HepG2 (cell line): ENCODE measurements at regions not wholly inside any gene's neighbourhood (a gene's known extent, or its start where the extent isn't known, plus 50 kb on each side); places are given as distances from the start of the nearest gene placed in this dataset.

Experiments
- ATAC-seq: fragments of 200-7000 bp; cut with Tn5 transposase; 3 replicates; pipeline ENCODE4 v1.9.1; 2020; ENCODE audit warnings: mild to moderate bottlenecking, moderate library complexity
- BruUV-seq: library from RNA; stranded (reverse); fragments of 400-500 nt; replicated peaks from 2 replicates; lab custom pipeline; 2021; lab: Mats Ljungman, UMichigan
- CTCF ChIA-PET: fragments of 300-600 bp; formaldehyde crosslinking; extraction: SDS; loops from one replicate; lab custom pipeline; 2021; ENCODE audit warnings: low total read pairs, inconsistent platforms, low intra/inter-chr PET ratio; lab: Yijun Ruan, JAX
- POLR2A ChIA-PET: fragments of 350-600 bp; sonication (Branson Sonifier 250); formaldehyde crosslinking; loops from one replicate; lab custom pipeline; 2020; ENCODE audit warnings: antibody characterized with exemption, inconsistent platforms; lab: Yijun Ruan, JAX
- DNase-seq: peaks from one replicate; pipeline ENCODE4 v3.0.0-alpha.2; 2015; ENCODE audit warnings: low spot score
- FAIRE-seq: peaks from 3 replicates; lab custom pipeline; 2011; peaks lifted over from hg19 to GRCh38; lab: Jason Lieb, UNC
- H2AFZ ChIP-seq: one replicate; pipeline ENCODE4 v1.6.1; 2011; ENCODE audit warnings: low read length, inconsistent platforms
- H3K27ac ChIP-seq: fragments of 300-600 bp; 3 replicates; pipeline ENCODE4 v1.8.0; 2011; ENCODE audit warnings: mixed run types, mild to moderate bottlenecking, mixed read lengths, low read length, inconsistent platforms; ENCODE audit not compliant: insufficient read depth; ENCODE audit errors: extremely low read length
- H3K27me3 ChIP-seq, 2 experiments: fragments of 200-600 bp in 1 of 2; 2 replicates in 1 of 2; 3 replicates in 1 of 2; pipeline versions ENCODE4 v1.6.0 to v1.8.0; 2011; ENCODE audit warnings: low read length in 2 of 2, mild to moderate bottlenecking in 2 of 2, moderate library complexity in 2 of 2, inconsistent platforms in 1 of 2; ENCODE audit not compliant: insufficient read depth in 2 of 2, control insufficient read depth in 1 of 2
- H3K36me3 ChIP-seq, 2 experiments: fragments of 200-600 bp in 1 of 2; replicated peaks in 1 of 2; 2 replicates in 1 of 2; 3 replicates in 1 of 2; pipeline versions ENCODE4 v1.5.1 to v1.8.0; 2011; ENCODE audit warnings: low read length in 2 of 2, inconsistent platforms in 1 of 2; ENCODE audit not compliant: insufficient read depth in 2 of 2, control insufficient read depth in 1 of 2
- H3K4me1 ChIP-seq: 2 replicates; pipeline ENCODE4 v1.5.1; 2012; ENCODE audit warnings: low read length, inconsistent platforms; ENCODE audit not compliant: insufficient read depth
- H3K4me2 ChIP-seq: 2 replicates; pipeline ENCODE4 v1.6.0; 2011; ENCODE audit warnings: low read depth, low read length, inconsistent platforms
- H3K4me3 ChIP-seq, 3 experiments: fragments of 200-600 bp in 1 of 3; sonication (generic), shearing (Covaris generic) in 1 of 3; replicated peaks in 1 of 3; 2 replicates each; pipeline ENCODE4 v1.5.1; 2011 to 2016; ENCODE audit warnings: low read length in 3 of 3, inconsistent platforms in 2 of 3, low read depth in 2 of 3, mild to moderate bottlenecking in 2 of 3, control low read depth in 1 of 3, mixed read lengths in 1 of 3; ENCODE audit not compliant: insufficient read depth in 1 of 3
- H3K79me2 ChIP-seq: one replicate; pipeline ENCODE4 v1.6.1; 2011; ENCODE audit warnings: low read length, inconsistent platforms; ENCODE audit not compliant: insufficient read depth
- H3K9ac ChIP-seq: 2 replicates; pipeline ENCODE4 v1.6.0; 2011; ENCODE audit warnings: mild to moderate bottlenecking, low read depth, low read length, inconsistent platforms; ENCODE audit not compliant: insufficient read depth
- H3K9me3 ChIP-seq: 2 replicates; pipeline ENCODE4 v1.5.1; 2012; ENCODE audit warnings: mild to moderate bottlenecking, low read length
- H4K20me1 ChIP-seq: 2 replicates; pipeline ENCODE4 v1.6.0; 2011; ENCODE audit warnings: inconsistent platforms, mild to moderate bottlenecking, low read length, moderate library complexity; ENCODE audit not compliant: insufficient read depth
- GATA4 ChIP-seq: sonication (generic); IDR thresholded peaks from 2 replicates; pipeline ENCODE4 v1.6.1; 2016; ENCODE audit warnings: antibody characterized with exemption, low read depth, borderline replicate concordance
- HNRNPL ChIP-seq: fragments of 200-400 bp; formaldehyde crosslinking; IDR thresholded peaks from 2 replicates; pipeline ENCODE4 v1.6.1; 2017; ENCODE audit warnings: mild to moderate bottlenecking, low read depth, low read length
- NFYB ChIP-seq: sonication (generic); formaldehyde crosslinking; IDR thresholded peaks from 2 replicates; pipeline ENCODE4 v1.4.0; 2020; ENCODE audit warnings: missing genetic modification reagents
- NR3C1 ChIP-seq: sonication (generic); formaldehyde crosslinking; IDR thresholded peaks from 2 replicates; pipeline ENCODE4 v1.4.0; 2020; ENCODE audit warnings: missing genetic modification reagents
- REL ChIP-seq: sonication (generic); formaldehyde crosslinking; conservative IDR thresholded peaks from 2 replicates; pipeline ENCODE4 v1.8.0; 2022; ENCODE audit warnings: mild to moderate bottlenecking, missing genetic modification reagents, moderate library complexity
- SP5 ChIP-seq: IDR thresholded peaks from 2 replicates; pipeline ENCODE4 v1.6.1; 2016; ENCODE audit warnings: low read depth, borderline replicate concordance
- TGIF2 ChIP-seq: IDR thresholded peaks from 2 replicates; pipeline ENCODE4 v1.6.1; 2016; ENCODE audit warnings: control low read depth, missing compliant biosample characterization
- ZNF484 ChIP-seq: sonication (generic); formaldehyde crosslinking; IDR thresholded peaks from 2 replicates; pipeline ENCODE4 v1.5.1; 2020; ENCODE audit warnings: mild to moderate bottlenecking, low read depth, missing genetic modification reagents, borderline replicate concordance
- WGBS: methylation state at CpG from one replicate; pipeline ENCODE4 v1.1.6; 2017; ENCODE audit warnings: low lambda C conversion rate; 5-methylcytosine and 5-hydroxymethylcytosine counted together
- in situ Hi-C: cut with HindIII; loops from 2 replicates; pipeline ENCODE4 v1.10.0; 2017; ENCODE audit warnings: low pct_unique_long_range_greater_than_20kb; ENCODE audit not compliant: extremely low pct_ligation_motif_present
- intact Hi-C: fragments of 100-400 bp; cut with micrococcal nuclease; formaldehyde crosslinking; loops from one replicate; pipeline ENCODE4 v1.10.0; 2022; ENCODE audit not compliant: unreplicated experiment
- TF ChIP-seq, protein P1 (sequence below): sonication (generic); formaldehyde crosslinking; IDR thresholded peaks from 2 replicates; pipeline ENCODE4 v1.5.1; 2020; ENCODE audit warnings: missing genetic modification reagents, mild to moderate bottlenecking, borderline replicate concordance
- TF ChIP-seq, protein P2 (sequence below): sonication (generic); formaldehyde crosslinking; IDR thresholded peaks from 2 replicates; pipeline ENCODE4 v1.9.0; 2022; ENCODE audit warnings: low read depth, missing genetic modification reagents

DNA sequence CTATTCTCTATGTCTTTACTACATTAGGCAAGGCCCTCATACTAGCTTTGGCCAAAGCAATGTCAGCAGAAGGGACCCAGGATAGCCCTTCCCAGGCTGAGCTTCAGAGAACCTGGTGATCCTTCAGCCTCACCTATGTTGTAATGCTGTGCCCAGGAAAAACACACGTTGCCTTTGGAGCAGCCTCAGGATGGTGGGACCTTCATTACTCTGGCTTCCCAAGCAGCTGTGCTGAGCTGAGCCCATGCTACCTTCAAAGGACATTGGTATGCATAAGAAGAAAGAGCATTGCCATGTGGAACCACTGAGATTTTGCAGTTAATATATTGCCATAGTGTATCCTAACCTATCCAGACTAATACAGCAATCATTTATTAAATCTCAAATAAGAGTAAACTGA, 756.4 kb upstream of the ID2 start:
- TF ChIP-seq, protein P1, sequence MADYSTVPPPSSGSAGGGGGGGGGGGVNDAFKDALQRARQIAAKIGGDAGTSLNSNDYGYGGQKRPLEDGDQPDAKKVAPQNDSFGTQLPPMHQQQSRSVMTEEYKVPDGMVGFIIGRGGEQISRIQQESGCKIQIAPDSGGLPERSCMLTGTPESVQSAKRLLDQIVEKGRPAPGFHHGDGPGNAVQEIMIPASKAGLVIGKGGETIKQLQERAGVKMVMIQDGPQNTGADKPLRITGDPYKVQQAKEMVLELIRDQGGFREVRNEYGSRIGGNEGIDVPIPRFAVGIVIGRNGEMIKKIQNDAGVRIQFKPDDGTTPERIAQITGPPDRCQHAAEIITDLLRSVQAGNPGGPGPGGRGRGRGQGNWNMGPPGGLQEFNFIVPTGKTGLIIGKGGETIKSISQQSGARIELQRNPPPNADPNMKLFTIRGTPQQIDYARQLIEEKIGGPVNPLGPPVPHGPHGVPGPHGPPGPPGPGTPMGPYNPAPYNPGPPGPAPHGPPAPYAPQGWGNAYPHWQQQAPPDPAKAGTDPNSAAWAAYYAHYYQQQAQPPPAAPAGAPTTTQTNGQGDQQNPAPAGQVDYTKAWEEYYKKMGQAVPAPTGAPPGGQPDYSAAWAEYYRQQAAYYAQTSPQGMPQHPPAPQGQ: no peak
- TF ChIP-seq, protein P2, sequence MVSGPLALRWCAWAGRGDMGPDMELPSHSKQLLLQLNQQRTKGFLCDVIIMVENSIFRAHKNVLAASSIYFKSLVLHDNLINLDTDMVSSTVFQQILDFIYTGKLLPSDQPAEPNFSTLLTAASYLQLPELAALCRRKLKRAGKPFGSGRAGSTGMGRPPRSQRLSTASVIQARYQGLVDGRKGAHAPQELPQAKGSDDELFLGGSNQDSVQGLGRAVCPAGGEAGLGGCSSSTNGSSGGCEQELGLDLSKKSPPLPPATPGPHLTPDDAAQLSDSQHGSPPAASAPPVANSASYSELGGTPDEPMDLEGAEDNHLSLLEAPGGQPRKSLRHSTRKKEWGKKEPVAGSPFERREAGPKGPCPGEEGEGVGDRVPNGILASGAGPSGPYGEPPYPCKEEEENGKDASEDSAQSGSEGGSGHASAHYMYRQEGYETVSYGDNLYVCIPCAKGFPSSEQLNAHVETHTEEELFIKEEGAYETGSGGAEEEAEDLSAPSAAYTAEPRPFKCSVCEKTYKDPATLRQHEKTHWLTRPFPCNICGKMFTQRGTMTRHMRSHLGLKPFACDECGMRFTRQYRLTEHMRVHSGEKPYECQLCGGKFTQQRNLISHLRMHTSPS (CRISPR knock-in tag): no peak
- TF ChIP-seq REL (no peak), TGIF2 (CRISPR knock-in tag) (no peak), GATA4 (no peak), NR3C1 (CRISPR knock-in tag) (no peak), HNRNPL (no peak), ZNF484 (CRISPR knock-in tag) (no peak), SP5 (CRISPR knock-in tag) (no peak), NFYB (CRISPR knock-in tag) (no peak)
- Histone ChIP-seq H2AFZ (no peak overlapping the region), H3K4me1 (no peaks in the 10 kb centered on the region), H3K4me2 (no peak overlapping the region), H3K79me2 (no peaks in the 10 kb centered on the region), H3K27me3 (no peaks in the 10 kb centered on the region), H3K9me3 (no peaks in the 10 kb centered on the region), H3K9ac (no peak overlapping the region), H3K36me3 (no peaks in the 10 kb centered on the region), H4K20me1 (no peaks in the 10 kb centered on the region), H3K27ac (no peak overlapping the region), H3K4me3 (no peak overlapping the region)
- FAIRE-seq (no peak), DNase-seq (no peak), ATAC-seq (no peak)
- ChIA-PET POLR2A (no interaction called here), CTCF (no interaction called here)
- in situ Hi-C loops: no loop called here
- intact Hi-C loops: no loop called here
- no TSS peak for BruUV-seq
- WGBS: 0% methylated on average over 1 of the region's 1 CpG
